ENCODE measurements at regions not wholly inside any gene's neighbourhood (a gene's known extent, or its start where the extent isn't known, plus 50 kb on each side); places are given as distances from the start of the nearest gene placed in this dataset.

- TF ChIP-seq FOS (IDR thresholded peaks at IDR 0.05; ENCODE audit: borderline replicate concordance, insufficient read depth, low read length) (no peak), CTCF (IDR thresholded peaks at IDR 0.05; ENCODE audit: extremely low read depth in 1 of 2, insufficient read depth in 1 of 2, low read depth in 1 of 2, low read length in 2 of 2) (no peak), POLR2A (IDR thresholded peaks at IDR 0.05; ENCODE audit: low read depth, low read length) (no peak), EZH2 (IDR thresholded peaks at IDR 0.05; ENCODE audit: borderline replicate concordance, low read depth, low read length, severe bottlenecking) (no peak), MAX (IDR thresholded peaks at IDR 0.05; ENCODE audit: insufficient read depth, insufficient read length) (no peak), JUN (IDR thresholded peaks at IDR 0.05; ENCODE audit: borderline replicate concordance, insufficient read depth, insufficient read length, low read depth) (no peak)
These were observed 539.3 kb downstream of the SUCLA2 start for GRCh38 chr13:47461816-47462215.
